ENCODE measurements at regions not wholly inside any gene's neighbourhood (a gene's known extent, or its start where the extent isn't known, plus 50 kb on each side); places are given as distances from the start of the nearest gene placed in this dataset.

- H3K27me3 ChIP-seq (replicated peaks in 1 of 4; ENCODE audit: control extremely low read depth in 1 of 4, control insufficient read depth in 3 of 4, insufficient read depth in 4 of 4, low read length in 3 of 4), result peaks cover 0 to 16% (median 0%) of the 10 kb centered on the region in 4 experiments
- H3K9me3 ChIP-seq (ENCODE audit: control extremely low read depth in 1 of 3, control insufficient read depth in 2 of 3, insufficient read depth in 1 of 3, low read length in 2 of 3), result peaks cover 0 to 9% (median 7%) of the 10 kb centered on the region in 3 donors
- no peak overlapping the region for H3K9ac ChIP-seq (ENCODE audit: low read length)
- Mint-ChIP-seq H3K4me3 (no peak overlapping the region), H3K27me3 (no peaks in the 10 kb centered on the region), H3K4me1 (no peaks in the 10 kb centered on the region), H3K9me3 (ENCODE audit: insufficient read depth) (no peaks in the 10 kb centered on the region), H3K27ac (no peak overlapping the region)
- ATAC-seq (ENCODE audit: low read depth), result no peak
- no peak overlapping the region for H2AFZ ChIP-seq (ENCODE audit: insufficient read depth, low read depth, low read length, poor library complexity, severe bottlenecking)
- TF ChIP-seq, protein P1, sequence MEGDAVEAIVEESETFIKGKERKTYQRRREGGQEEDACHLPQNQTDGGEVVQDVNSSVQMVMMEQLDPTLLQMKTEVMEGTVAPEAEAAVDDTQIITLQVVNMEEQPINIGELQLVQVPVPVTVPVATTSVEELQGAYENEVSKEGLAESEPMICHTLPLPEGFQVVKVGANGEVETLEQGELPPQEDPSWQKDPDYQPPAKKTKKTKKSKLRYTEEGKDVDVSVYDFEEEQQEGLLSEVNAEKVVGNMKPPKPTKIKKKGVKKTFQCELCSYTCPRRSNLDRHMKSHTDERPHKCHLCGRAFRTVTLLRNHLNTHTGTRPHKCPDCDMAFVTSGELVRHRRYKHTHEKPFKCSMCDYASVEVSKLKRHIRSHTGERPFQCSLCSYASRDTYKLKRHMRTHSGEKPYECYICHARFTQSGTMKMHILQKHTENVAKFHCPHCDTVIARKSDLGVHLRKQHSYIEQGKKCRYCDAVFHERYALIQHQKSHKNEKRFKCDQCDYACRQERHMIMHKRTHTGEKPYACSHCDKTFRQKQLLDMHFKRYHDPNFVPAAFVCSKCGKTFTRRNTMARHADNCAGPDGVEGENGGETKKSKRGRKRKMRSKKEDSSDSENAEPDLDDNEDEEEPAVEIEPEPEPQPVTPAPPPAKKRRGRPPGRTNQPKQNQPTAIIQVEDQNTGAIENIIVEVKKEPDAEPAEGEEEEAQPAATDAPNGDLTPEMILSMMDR (IDR thresholded peaks at IDR 0.05), result no peak
- no peak for TF ChIP-seq EZH2 (IDR thresholded peaks at IDR 0.05; ENCODE audit: borderline replicate concordance, insufficient read depth, low read depth, low read length, poor library complexity, severe bottlenecking)
- no peak for DNase-seq
- H3K4me1 ChIP-seq (ENCODE audit: control insufficient read depth in 2 of 2, insufficient read depth in 2 of 2, low read length in 2 of 2), result peaks cover 0 to under 1% of the 10 kb centered on the region in 2 donors
- no peaks in the 10 kb centered on the region for H3K36me3 ChIP-seq (replicated peaks in 1 of 2; ENCODE audit: control extremely low read depth in 1 of 2, control insufficient read depth in 1 of 2, extremely low read depth in 1 of 2, insufficient read depth in 2 of 2, low read length in 1 of 2)
- intact Hi-C loops (cut with micrococcal nuclease), result no loop called here
- no peaks in the 10 kb centered on the region for H4K20me1 ChIP-seq (ENCODE audit: control insufficient read depth, insufficient read depth, low read length, poor library complexity, severe bottlenecking)
- no peak overlapping the region for H3K4me3 ChIP-seq (ENCODE audit: control extremely low read depth in 1 of 5, extremely low read depth in 1 of 5, insufficient read depth in 1 of 5, low read depth in 2 of 5, low read length in 4 of 5)
- no peaks in the 10 kb centered on the region for H3K79me2 ChIP-seq (ENCODE audit: control insufficient read depth, insufficient read depth, low read length)
- H3K4me2 ChIP-seq (replicated peaks; ENCODE audit: low read depth, low read length, poor library complexity, severe bottlenecking), result no peak overlapping the region
- ChIA-PET CTCF (no interaction called here), POLR2A (no interaction called here)
- no peak overlapping the region for H3K27ac ChIP-seq (ENCODE audit: low read length in 2 of 2)
- WGBS (ENCODE audit: insufficient coverage), result 85% methylated on average over 2 of the region's 2 CpGs
These were observed 412.7 kb downstream of the EFNA5 start for GRCh38 chr5:107257885-107258520.

- no peak overlapping the region for H3K4me3 ChIP-seq (ENCODE audit: control extremely low read depth in 1 of 5, extremely low read depth in 1 of 5, insufficient read depth in 1 of 5, low read depth in 2 of 5, low read length in 4 of 5)
- no peaks in the 10 kb centered on the region for H3K9me3 Mint-ChIP-seq (ENCODE audit: insufficient read depth)
- H3K79me2 ChIP-seq (ENCODE audit: control insufficient read depth, insufficient read depth, low read length), result no peaks in the 10 kb centered on the region
- ChIA-PET POLR2A (no interaction called here), CTCF (no interaction called here)
- H3K27me3 ChIP-seq (replicated peaks in 1 of 4; ENCODE audit: control extremely low read depth in 1 of 4, control insufficient read depth in 3 of 4, insufficient read depth in 4 of 4, low read length in 3 of 4), result peaks cover 0 to 5% (median 0%) of the 10 kb centered on the region in 4 experiments
- no peak overlapping the region for H3K27ac ChIP-seq (ENCODE audit: low read length in 2 of 2)
- H3K9me3 ChIP-seq (ENCODE audit: control extremely low read depth in 1 of 3, control insufficient read depth in 2 of 3, insufficient read depth in 1 of 3, low read length in 2 of 3), result peaks cover 0 to 7% (median 0%) of the 10 kb centered on the region in 3 donors
- TF ChIP-seq, protein P1 (IDR thresholded peaks at IDR 0.05), result no peak
- no peak for TF ChIP-seq EZH2 (IDR thresholded peaks at IDR 0.05; ENCODE audit: borderline replicate concordance, insufficient read depth, low read depth, low read length, poor library complexity, severe bottlenecking)
- WGBS (ENCODE audit: insufficient coverage), result 93% methylated on average over 2 of the region's 4 CpGs
- no peaks in the 10 kb centered on the region for H4K20me1 ChIP-seq (ENCODE audit: control insufficient read depth, insufficient read depth, low read length, poor library complexity, severe bottlenecking)
- intact Hi-C loops (cut with micrococcal nuclease), result no loop called here
- no peak overlapping the region for H2AFZ ChIP-seq (ENCODE audit: insufficient read depth, low read depth, low read length, poor library complexity, severe bottlenecking)
- H3K4me2 ChIP-seq (replicated peaks; ENCODE audit: low read depth, low read length, poor library complexity, severe bottlenecking), result no peak overlapping the region
- no peak overlapping the region for H3K27ac Mint-ChIP-seq
- H3K4me1 Mint-ChIP-seq, result no peaks in the 10 kb centered on the region
- no peak overlapping the region for H3K9ac ChIP-seq (ENCODE audit: low read length)
- H3K36me3 ChIP-seq (replicated peaks in 1 of 2; ENCODE audit: control extremely low read depth in 1 of 2, control insufficient read depth in 1 of 2, extremely low read depth in 1 of 2, insufficient read depth in 2 of 2, low read length in 1 of 2), result no peaks in the 10 kb centered on the region
- no peak overlapping the region for H3K4me3 Mint-ChIP-seq
- no peak for ATAC-seq (ENCODE audit: low read depth)
- no peaks in the 10 kb centered on the region for H3K4me1 ChIP-seq (ENCODE audit: control insufficient read depth in 2 of 2, insufficient read depth in 2 of 2, low read length in 2 of 2)
- H3K27me3 Mint-ChIP-seq, result peaks cover under 1% of the 10 kb centered on the region
- no peak for DNase-seq
These were observed 415.9 kb downstream of the EFNA5 start for GRCh38 chr5:107254902-107255234.
